ENCODE measurements at regions not wholly inside any gene's neighbourhood (a gene's known extent, or its start where the extent isn't known, plus 50 kb on each side); places are given as distances from the start of the nearest gene placed in this dataset.
"Not testable (repeated sequence)": the region's sequence is repeated elsewhere in the genome, so short reads cannot be mapped to it uniquely, and the experiment has no call there.

DNA sequence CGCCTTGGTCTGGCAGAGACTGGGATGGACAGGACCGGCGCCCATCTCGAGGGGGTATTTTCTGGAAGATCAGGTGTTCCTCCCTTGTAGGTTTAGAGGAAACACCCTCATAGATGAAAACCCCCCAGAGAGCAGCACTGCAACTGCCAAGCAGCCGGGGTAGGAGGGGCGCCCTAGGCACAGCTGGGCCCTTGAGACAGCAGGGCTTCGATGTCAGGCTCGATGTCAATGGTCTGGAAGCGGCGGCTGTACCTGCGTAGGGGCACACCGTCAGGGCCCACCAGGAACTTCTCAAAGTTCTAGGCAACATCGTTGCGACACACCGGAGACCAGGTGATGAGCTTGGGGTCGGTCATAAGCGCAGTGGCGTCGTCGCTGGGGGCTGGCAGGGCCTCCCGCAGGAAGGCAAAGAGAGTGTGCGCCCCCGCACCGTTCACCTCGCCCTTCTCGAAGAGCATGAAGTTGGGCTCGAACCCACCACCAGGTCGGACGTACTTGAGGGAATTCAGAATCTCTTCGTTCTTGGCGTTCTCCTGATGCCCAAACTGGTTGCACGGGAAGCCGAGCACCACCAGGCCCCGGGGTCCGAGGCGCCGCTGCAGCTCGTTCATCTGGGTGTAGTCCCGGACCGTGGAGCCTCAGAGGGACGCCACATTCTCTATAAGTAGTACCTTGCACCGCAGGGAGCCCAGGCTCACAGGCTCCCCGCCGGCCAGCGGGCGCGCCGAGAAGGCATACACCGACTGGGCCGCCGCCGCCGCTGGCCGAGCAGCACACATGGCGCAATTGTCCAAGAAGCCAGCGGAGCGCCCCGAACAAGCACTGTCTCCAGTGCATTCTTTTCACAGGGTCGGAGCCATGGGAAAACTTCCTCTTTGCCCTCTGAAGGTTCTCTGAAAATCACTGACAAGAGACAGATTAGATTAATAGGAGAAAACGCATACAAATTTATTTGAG is 59.0 kb upstream of the ATXN3L start:
- DNase-seq, result not testable (repeated sequence)

DNA sequence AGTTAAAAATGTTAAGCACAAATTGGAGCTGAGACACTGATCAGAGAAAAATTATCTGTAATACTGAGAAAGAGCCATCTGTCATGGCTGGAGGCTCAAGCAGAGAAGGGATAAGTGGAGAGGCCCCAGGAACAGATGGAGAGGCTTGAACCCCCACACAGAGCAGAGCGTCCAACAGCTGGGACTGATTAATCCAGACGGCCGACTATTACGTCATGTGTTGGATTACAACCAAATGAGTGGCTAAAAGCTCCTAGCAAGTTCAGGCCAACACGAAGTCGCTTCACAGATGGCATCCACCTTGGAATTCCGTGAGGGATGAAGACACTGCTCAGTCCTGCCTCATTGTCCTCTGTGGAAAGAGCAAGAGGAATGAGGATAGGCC is 57.7 kb upstream of the ATXN3L start:
- DNase-seq, result no peak

DNA sequence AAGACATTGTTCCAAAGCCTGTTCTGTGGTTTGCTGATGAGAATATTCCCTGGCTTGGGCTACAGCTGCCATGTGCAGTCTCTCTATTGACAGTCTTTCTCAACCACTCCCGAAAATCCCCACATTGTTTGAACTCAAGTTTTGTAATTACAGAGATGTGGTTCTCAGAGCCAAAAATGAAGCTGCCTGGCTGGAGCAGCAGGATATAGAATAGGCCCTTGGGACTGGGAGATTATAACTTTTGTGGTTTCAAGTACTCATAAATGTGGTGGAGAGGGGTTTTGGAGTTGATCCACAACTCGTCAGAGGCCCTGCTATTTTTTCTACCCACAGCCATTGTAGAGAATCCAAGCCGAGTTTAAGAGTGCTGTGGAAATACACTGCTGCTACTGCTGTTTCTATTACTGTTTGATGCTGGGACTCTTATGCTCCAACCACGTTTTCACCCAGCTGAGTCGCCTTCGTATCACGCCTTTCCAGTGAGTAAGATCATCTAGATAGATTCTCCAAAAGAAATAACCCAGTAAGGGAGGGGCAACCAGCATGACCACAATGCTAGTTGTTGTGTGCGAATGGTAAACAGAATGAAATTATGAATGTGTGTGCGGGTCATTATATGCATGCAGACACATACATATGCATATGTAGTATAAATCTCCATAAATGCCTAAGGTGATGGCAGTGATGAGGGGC is 57.1 kb upstream of the ATXN3L start:
- peak; percentile 94 for DNase-seq

DNA sequence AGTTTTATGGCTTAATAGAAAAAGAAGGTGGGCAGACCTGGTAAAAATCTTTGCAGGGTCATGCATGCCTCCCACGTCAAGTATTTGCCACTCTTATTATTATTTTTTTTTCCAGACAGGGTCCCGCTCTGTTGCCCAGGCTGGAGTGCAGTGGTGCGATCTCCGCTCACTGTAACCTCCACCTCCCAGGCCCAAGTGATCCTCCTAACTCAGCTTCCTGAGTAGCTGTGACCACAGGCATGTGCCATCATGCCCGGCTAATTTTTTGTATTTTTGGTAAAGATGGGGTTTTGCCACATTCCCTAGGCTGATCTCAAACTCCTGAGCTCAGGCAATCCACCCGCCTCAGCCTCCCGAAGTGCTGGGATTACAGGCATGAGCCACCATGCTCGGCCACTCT is 55.7 kb upstream of the ATXN3L start:
- not testable (repeated sequence) for DNase-seq

DNA sequence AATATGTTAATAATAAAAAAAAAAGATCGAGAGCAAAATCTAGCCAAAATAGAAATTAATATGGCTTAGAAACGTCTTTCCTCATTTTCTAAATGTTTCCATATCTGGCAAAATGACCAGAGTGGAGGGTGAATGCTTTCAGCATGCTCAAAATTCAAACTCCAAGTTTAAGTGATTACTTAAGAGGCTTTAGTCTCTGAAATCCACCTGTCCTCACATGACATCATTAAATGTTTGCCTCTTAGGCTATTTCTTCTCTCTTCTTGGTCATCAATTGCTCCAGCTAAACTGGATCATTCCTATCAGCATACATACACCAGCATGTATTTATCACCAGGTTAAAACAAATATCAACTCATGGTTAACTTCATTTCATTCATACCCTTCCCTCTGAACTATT is 54.5 kb upstream of the ATXN3L start:
- DNase-seq, result no peak

DNA sequence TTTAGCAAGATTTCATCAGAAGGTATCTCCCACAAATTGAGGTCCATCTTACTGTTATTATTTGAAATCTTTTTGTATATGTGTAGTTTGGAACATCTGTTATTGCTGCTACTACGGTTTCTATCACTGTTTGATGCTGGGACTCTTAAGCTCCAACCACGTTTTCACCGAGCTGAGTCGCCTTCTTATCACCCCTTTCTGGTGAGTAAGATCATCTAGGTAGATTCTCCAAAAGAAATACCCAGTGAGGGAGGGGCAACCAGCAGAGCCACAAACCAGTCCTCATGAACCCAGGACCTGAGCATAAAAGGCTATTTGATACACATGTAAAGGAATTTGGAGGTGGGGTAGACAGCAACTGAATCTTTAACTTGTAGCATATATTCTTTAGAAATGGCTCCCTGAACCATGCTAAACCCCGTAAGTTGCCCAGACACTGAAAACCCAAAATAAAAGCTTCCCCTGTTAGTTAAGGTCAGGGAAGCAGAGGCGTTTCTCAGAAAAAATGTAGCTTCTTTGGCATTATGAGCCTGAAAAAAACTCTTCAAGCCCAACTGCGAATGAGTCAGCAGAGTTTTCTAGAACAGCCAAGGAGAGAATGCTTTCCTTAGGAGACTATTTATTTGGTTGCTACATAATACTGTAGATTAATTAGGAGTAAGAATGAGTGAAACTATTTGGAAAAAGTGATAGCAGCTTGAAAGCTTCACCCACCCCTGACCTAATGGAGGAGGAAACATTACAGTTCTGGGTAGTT is 53.8 kb upstream of the ATXN3L start:
- no peak for DNase-seq

DNA sequence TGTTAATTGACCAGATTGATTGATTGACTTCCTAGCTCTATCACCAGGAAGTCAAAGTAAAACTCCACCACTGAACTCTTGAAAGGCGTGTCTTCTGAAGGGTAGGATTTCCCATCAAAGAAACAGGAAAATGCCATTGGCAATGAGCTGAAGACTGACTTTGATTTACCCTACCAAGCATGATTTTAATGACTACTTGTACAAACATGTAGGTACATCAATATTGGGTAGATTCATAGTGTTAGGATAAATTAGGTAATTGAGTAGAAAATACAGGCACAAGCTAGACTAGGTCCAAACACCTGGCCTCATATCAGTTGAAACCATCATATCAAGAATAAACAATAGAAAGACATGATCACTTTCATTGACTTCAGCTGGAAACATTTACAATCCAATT is 53.2 kb upstream of the ATXN3L start:
- no peak for DNase-seq

DNA sequence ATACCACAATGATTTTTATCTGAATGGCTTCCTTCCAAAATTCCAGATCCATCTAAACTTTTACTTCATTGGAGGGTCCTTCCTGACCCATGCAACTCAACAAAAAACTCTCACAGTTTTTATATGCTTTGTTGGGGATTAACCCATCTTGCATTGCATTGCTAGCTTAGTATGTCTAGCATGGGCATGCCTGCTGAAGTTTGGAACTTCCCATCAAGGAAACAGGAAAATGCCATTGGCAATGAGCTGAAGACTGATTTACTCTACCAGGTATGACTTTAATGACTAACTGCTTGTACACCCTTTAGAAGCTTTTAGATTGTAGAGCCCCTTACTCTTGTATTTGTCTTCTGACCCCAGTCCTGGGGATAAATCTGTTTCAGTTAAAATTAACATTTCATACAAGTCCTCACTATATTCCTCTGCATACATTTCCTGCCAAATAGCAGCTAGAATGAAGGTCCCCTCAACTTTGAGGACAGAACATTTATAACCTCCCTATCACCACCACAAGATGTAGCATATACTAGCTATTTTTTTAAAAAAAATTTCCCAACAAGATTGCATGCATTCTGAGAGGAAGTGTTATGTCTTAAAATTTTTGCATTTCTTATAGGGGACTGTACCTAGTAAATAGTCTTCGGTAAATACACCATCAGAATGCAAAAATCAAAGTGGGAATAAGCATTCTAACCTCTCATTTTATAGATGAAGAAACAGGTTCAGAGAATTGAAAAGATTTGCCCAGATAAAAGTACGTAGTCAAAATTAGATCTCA is 52.5 kb upstream of the ATXN3L start:
- DNase-seq, result no peak

DNA sequence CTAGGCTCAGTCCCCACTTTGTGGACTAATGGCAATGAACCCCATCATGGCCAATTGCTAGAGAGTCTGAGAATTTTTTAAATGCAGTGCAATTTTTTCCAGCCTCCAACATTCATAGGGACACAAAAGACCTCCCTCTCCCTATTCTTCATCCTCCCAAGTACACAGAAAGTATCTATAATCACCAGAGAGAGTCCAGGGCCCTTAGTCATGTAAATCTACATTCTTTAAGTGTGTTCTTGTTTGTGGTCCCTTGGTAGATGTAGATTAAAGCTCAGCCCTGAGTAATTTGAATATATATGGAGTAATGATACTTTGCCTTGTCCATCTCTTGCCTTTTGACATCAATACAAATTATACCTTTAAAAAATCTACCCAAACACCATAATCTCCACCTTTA is 51.3 kb upstream of the ATXN3L start:
- DNase-seq, result no peak

DNA sequence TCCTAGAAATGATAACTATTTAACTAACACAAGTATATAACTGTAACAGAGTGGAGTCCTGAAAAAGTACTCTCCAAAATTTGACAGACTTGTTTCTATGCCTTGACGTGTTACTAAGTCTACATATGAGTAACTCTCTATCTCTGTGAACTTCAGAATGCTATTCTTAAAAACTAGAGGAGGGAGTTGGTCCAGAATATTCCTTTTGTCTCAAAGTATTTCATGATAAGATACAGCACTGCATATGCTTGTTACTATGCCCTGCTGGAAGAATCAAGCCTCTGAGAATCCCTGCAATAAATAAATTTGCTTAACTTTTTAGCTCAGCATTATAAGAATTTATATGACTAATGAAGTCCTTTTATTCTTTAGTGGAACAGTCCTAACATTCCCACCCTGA is 50.9 kb upstream of the ATXN3L start:
- no peak for DNase-seq
